ENCODE measurements at regions not wholly inside any gene's neighbourhood (a gene's known extent, or its start where the extent isn't known, plus 50 kb on each side); places are given as distances from the start of the nearest gene placed in this dataset.

GRCh38 chr10:44779511-44779910, 131.6 kb upstream of the TMEM72 start:
- DNase-seq (ENCODE audit: low read depth in 2 of 2): no peak

- no peak for DNase-seq (ENCODE audit: low read depth in 2 of 2)
These were observed 130.7 kb upstream of the TMEM72 start for GRCh38 chr10:44780426-44780825.

- no peak for DNase-seq (ENCODE audit: low read depth in 2 of 2)
These were observed 130.0 kb upstream of the TMEM72 start for GRCh38 chr10:44781131-44781530.

- no peak for DNase-seq (ENCODE audit: low read depth in 2 of 2)
These were observed 124.8 kb upstream of the TMEM72 start for GRCh38 chr10:44786286-44786850.

GRCh38 chr10:44787480-44788075, 123.6 kb upstream of the TMEM72 start:
- no peak for DNase-seq (ENCODE audit: low read depth in 2 of 2)

- no peak for DNase-seq (ENCODE audit: low read depth in 2 of 2)
These were observed 122.7 kb upstream of the TMEM72 start for GRCh38 chr10:44788147-44789129.

- no peak for DNase-seq (ENCODE audit: low read depth in 2 of 2)
These were observed 118.9 kb upstream of the TMEM72 start for GRCh38 chr10:44792119-44792775.

GRCh38 chr10:44799966-44800365, 111.2 kb upstream of the TMEM72 start:
- DNase-seq (ENCODE audit: low read depth in 2 of 2): no peak

- no peak for DNase-seq (ENCODE audit: low read depth in 2 of 2)
These were observed 109.5 kb upstream of the TMEM72 start for GRCh38 chr10:44801383-44802327.

GRCh38 chr10:44803862-44804261, 107.3 kb upstream of the TMEM72 start:
- DNase-seq (ENCODE audit: low read depth in 2 of 2): no peak

- no peak for DNase-seq (ENCODE audit: low read depth in 2 of 2)
These were observed 106.5 kb upstream of the TMEM72 start for GRCh38 chr10:44804661-44805060.

GRCh38 chr10:44805466-44806210, 105.5 kb upstream of the TMEM72 start:
- DNase-seq (ENCODE audit: low read depth in 2 of 2): no peak

- DNase-seq (ENCODE audit: low read depth in 2 of 2): no peak
These were observed 104.2 kb upstream of the TMEM72 start for GRCh38 chr10:44806950-44807349.

- no peak for DNase-seq (ENCODE audit: low read depth in 2 of 2)
These were observed 103.7 kb upstream of the TMEM72 start for GRCh38 chr10:44807451-44807850.

- no peak for DNase-seq (ENCODE audit: low read depth in 2 of 2)
These were observed 101.5 kb upstream of the TMEM72 start for GRCh38 chr10:44809647-44810046.

GRCh38 chr10:44811072-44811471, 100.1 kb upstream of the TMEM72 start:
- no peak for DNase-seq (ENCODE audit: low read depth in 2 of 2)

GRCh38 chr10:44813201-44813600, 97.9 kb upstream of the TMEM72 start:
- DNase-seq (ENCODE audit: low read depth in 2 of 2): no peak

GRCh38 chr10:44814929-44815328, 96.2 kb upstream of the TMEM72 start:
- no peak for DNase-seq (ENCODE audit: low read depth in 2 of 2)

GRCh38 chr10:44818041-44818649, 93.0 kb upstream of the TMEM72 start:
- no peak for DNase-seq (ENCODE audit: low read depth in 2 of 2)

GRCh38 chr10:44818701-44819127, 92.4 kb upstream of the TMEM72 start:
- DNase-seq (ENCODE audit: low read depth in 2 of 2): no peak
